Tibial nerve (tissue), 4 donors: ENCODE measurements at regions not wholly inside any gene's neighbourhood (a gene's known extent, or its start where the extent isn't known, plus 50 kb on each side); places are given as distances from the start of the nearest gene placed in this dataset.

Source experiments
- DNase-seq, 2 donors: peaks; one replicate each; pipeline ENCODE4 v3.0.0-alpha.2; 2019; ENCODE audit warnings: low spot score in 2 of 2
- H3K27ac ChIP-seq, 4 donors: fragments of 200-600 bp; sonication (generic) in 3 of 4; one replicate each; pipeline ENCODE4 v1.5.1; 2017 to 2019; ENCODE audit warnings: mild to moderate bottlenecking in 1 of 4
- H3K27me3 ChIP-seq, 2 donors: fragments of 200-600 bp; sonication (generic) in 1 of 2; one replicate each; pipeline versions ENCODE4 v1.5.1 to v1.6.0; 2017 to 2019
- H3K36me3 ChIP-seq, 3 donors: fragments of 200-600 bp; sonication (generic); one replicate each; pipeline ENCODE4 v1.5.1; 2018 to 2019
- H3K4me1 ChIP-seq, 4 donors: fragments of 200-600 bp; sonication (generic) in 3 of 4; one replicate each; pipeline ENCODE4 v1.5.1; 2017 to 2019
- H3K4me3 ChIP-seq, 4 donors: fragments of 200-600 bp; sonication (generic) in 3 of 4; one replicate each; pipeline ENCODE4 v1.5.1; 2017 to 2019; ENCODE audit warnings: mild to moderate bottlenecking in 1 of 4, moderate library complexity in 1 of 4
- H3K9me3 ChIP-seq, 4 donors: fragments of 200-600 bp; sonication (generic) in 3 of 4; one replicate each; pipeline ENCODE4 v1.5.1; 2017 to 2019
- EP300 ChIP-seq, 2 donors: sonication (generic); formaldehyde crosslinking; IDR thresholded peaks; one replicate each; pipeline ENCODE4 v1.6.1; 2017; ENCODE audit warnings: antibody characterized with exemption in 2 of 2, mild to moderate bottlenecking in 1 of 2
- POLR2A ChIP-seq, 2 donors: fragments of 450-650 bp; IDR thresholded peaks; one replicate each; pipeline ENCODE4 v1.6.1; 2017; ENCODE audit warnings: antibody characterized with exemption in 2 of 2, mild to moderate bottlenecking in 2 of 2, moderate library complexity in 2 of 2
- WGBS, 2 donors: methylation state at CpG; one replicate each; pipeline ENCODE4 v1.1.5; 2018; 5-methylcytosine and 5-hydroxymethylcytosine counted together
- TF ChIP-seq, protein P1 (sequence below), 5 experiments: fragments of 200-600 bp in 3 of 5; fragments of 450-650 bp in 2 of 5; sonication (generic) in 3 of 5; IDR thresholded peaks; one replicate each; pipeline ENCODE4 v1.5.1; 2016 to 2019; ENCODE audit warnings: antibody characterized with exemption in 5 of 5, mild to moderate bottlenecking in 3 of 5, moderate library complexity in 2 of 5

DNA sequence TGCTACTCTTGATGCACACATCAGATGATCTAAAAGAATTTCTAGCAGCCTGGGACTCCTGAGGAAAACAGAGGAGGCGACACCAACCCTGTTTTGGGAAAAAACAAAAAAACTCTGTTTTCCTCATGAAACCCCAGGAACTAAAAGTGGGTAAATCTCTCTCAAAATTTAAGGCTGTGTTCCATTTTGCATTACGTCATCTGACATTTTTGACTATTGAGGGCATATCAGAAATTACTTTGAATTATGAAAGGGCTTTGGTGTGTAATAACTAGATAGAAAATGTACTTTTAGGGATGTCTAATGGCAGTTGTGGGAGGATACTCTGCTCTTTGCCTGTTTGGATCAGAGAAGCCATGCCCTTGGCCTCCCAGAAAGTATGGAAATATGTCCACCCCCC, 963.0 kb downstream of the CNTNAP5 start:
- H3K4me3 ChIP-seq, result no peak overlapping the region
- TF ChIP-seq, protein P1, sequence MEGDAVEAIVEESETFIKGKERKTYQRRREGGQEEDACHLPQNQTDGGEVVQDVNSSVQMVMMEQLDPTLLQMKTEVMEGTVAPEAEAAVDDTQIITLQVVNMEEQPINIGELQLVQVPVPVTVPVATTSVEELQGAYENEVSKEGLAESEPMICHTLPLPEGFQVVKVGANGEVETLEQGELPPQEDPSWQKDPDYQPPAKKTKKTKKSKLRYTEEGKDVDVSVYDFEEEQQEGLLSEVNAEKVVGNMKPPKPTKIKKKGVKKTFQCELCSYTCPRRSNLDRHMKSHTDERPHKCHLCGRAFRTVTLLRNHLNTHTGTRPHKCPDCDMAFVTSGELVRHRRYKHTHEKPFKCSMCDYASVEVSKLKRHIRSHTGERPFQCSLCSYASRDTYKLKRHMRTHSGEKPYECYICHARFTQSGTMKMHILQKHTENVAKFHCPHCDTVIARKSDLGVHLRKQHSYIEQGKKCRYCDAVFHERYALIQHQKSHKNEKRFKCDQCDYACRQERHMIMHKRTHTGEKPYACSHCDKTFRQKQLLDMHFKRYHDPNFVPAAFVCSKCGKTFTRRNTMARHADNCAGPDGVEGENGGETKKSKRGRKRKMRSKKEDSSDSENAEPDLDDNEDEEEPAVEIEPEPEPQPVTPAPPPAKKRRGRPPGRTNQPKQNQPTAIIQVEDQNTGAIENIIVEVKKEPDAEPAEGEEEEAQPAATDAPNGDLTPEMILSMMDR (IDR thresholded peaks at IDR 0.05), result no peak
- no peak for TF ChIP-seq EP300 (IDR thresholded peaks at IDR 0.05)
- no peak for TF ChIP-seq POLR2A (IDR thresholded peaks at IDR 0.05)
- H3K27me3 ChIP-seq, result no peaks in the 10 kb centered on the region
- no peaks in the 10 kb centered on the region for H3K36me3 ChIP-seq
- no peak overlapping the region for H3K27ac ChIP-seq
- DNase-seq, result no peak
- H3K9me3 ChIP-seq, result no peaks in the 10 kb centered on the region
- peaks cover 0 to 6% (median 3%) of the 10 kb centered on the region in 4 donors for H3K4me1 ChIP-seq
- WGBS, 2 donors, result 58 to 59% methylated on average over 2 of the region's 2 CpGs

DNA sequence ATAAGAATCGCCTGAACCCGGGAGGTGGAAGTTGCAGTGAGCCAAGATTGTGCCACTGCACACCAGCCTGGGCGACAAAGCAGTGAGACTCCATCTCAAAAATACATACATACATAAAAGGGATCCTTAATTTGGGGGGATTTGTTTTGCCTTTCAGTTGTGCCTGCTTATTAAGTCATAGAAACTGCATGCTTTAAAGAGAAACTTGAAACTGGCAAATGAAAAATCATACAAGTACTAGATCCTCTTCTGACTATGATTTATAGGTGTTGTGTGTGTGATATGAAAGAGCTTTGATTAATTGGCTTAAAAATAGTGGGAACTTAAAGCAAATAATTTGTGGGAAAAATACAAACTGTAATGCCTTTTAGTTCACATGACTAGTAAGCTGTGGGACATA, 963.7 kb downstream of the CNTNAP5 start:
- Histone ChIP-seq H3K9me3 (no peaks in the 10 kb centered on the region), H3K36me3 (no peaks in the 10 kb centered on the region), H3K4me3 (no peak overlapping the region), H3K4me1 (peaks cover 0 to 6% (median 0%) of the 10 kb centered on the region in 4 donors), H3K27me3 (no peaks in the 10 kb centered on the region), H3K27ac (no peak overlapping the region)
- WGBS, 2 donors, result 97 to 99% methylated on average over 3 of the region's 3 CpGs
- TF ChIP-seq, protein P1 (IDR thresholded peaks at IDR 0.05), result no peak
- TF ChIP-seq POLR2A (IDR thresholded peaks at IDR 0.05) (no peak), EP300 (IDR thresholded peaks at IDR 0.05) (no peak)
- no peak for DNase-seq

- Histone ChIP-seq H3K36me3 (no peaks in the 10 kb centered on the region), H3K4me3 (no peak overlapping the region), H3K9me3 (no peaks in the 10 kb centered on the region), H3K4me1 (no peaks in the 10 kb centered on the region), H3K27ac (no peak overlapping the region), H3K27me3 (no peaks in the 10 kb centered on the region)
- DNase-seq, result no peak
- TF ChIP-seq POLR2A (IDR thresholded peaks at IDR 0.05), result no peak
- TF ChIP-seq, protein P1 (IDR thresholded peaks at IDR 0.05), result no peak
- no peak for TF ChIP-seq EP300 (IDR thresholded peaks at IDR 0.05)
- WGBS, 2 donors, result 83% methylated on average over 4 of the region's 4 CpGs
Measured at GRCh38 chr2:124993809-124994208, 968.7 kb downstream of the CNTNAP5 start.

DNA sequence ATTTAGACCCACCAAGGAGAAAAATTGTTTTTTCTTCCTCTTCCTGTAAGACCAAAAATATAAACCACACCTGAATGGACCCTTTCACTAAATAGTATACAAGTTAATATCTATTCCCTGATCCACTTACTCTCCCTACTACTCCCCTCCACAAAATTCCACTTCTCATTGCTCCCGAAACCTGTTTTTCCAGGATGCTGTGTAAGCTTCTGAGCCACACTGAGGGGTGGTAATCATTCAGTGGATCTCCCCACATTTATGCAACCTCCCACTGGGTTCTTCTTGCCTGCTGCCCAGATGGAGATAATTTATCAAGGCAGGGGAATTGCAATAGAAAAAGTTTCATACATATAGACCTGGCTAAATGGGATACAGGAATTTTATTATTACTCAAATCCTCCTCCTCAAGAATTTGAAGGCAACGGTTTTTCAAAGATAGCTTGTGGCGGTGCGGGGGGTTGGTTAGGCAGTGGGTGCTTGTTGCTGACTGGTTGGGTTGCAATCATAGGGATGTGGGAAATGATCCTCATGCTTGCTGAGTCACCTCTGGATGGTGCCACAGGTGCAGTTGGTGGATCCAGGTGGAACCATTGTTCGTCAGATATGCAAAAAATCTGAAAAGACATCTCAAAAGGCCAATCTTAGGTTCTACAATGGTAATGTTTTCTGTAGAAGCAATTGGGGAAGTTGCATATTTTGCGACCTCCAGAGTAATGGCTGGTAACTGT, 970.3 kb downstream of the CNTNAP5 start:
- Histone ChIP-seq H3K9me3 (no peaks in the 10 kb centered on the region), H3K27me3 (no peaks in the 10 kb centered on the region), H3K4me1 (no peaks in the 10 kb centered on the region), H3K4me3 (no peak overlapping the region), H3K27ac (no peak overlapping the region), H3K36me3 (no peaks in the 10 kb centered on the region)
- TF ChIP-seq, protein P1 (IDR thresholded peaks at IDR 0.05), result no peak
- TF ChIP-seq EP300 (IDR thresholded peaks at IDR 0.05), result no peak
- TF ChIP-seq POLR2A (IDR thresholded peaks at IDR 0.05), result no peak
- DNase-seq, result no peak
- 83 to 92% methylated on average over 6 of the region's 6 CpGs for WGBS, 2 donors

GRCh38 chr2:124996406-124996805, 971.3 kb downstream of the CNTNAP5 start:
- H3K27me3 ChIP-seq, result no peaks in the 10 kb centered on the region
- no peak overlapping the region for H3K4me3 ChIP-seq
- TF ChIP-seq POLR2A (IDR thresholded peaks at IDR 0.05) (no peak), EP300 (IDR thresholded peaks at IDR 0.05) (no peak)
- TF ChIP-seq, protein P1 (IDR thresholded peaks at IDR 0.05), result no peak
- H3K36me3 ChIP-seq, result no peaks in the 10 kb centered on the region
- no peaks in the 10 kb centered on the region for H3K4me1 ChIP-seq
- no peak for DNase-seq
- H3K9me3 ChIP-seq, result no peaks in the 10 kb centered on the region
- no peak overlapping the region for H3K27ac ChIP-seq
